ENCODE measurements at regions not wholly inside any gene's neighbourhood (a gene's known extent, or its start where the extent isn't known, plus 50 kb on each side); places are given as distances from the start of the nearest gene placed in this dataset.
"Not testable (repeated sequence)": the region's sequence is repeated elsewhere in the genome, so short reads cannot be mapped to it uniquely, and the experiment has no call there.

- TF ChIP-seq, protein P1, sequence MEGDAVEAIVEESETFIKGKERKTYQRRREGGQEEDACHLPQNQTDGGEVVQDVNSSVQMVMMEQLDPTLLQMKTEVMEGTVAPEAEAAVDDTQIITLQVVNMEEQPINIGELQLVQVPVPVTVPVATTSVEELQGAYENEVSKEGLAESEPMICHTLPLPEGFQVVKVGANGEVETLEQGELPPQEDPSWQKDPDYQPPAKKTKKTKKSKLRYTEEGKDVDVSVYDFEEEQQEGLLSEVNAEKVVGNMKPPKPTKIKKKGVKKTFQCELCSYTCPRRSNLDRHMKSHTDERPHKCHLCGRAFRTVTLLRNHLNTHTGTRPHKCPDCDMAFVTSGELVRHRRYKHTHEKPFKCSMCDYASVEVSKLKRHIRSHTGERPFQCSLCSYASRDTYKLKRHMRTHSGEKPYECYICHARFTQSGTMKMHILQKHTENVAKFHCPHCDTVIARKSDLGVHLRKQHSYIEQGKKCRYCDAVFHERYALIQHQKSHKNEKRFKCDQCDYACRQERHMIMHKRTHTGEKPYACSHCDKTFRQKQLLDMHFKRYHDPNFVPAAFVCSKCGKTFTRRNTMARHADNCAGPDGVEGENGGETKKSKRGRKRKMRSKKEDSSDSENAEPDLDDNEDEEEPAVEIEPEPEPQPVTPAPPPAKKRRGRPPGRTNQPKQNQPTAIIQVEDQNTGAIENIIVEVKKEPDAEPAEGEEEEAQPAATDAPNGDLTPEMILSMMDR (IDR thresholded peaks at IDR 0.05 in 2 of 3, conservative IDR thresholded peaks at IDR 0.05 in 1 of 3; ENCODE audit: control insufficient read depth in 2 of 3, extremely low read depth in 1 of 3, insufficient read depth in 1 of 3, low read depth in 3 of 3, low read length in 3 of 3) = no peak
- TF ChIP-seq SMC3 (IDR thresholded peaks at IDR 0.05; ENCODE audit: borderline replicate concordance, low read length) (no peak), SUPT20H (IDR thresholded peaks at IDR 0.05; ENCODE audit: borderline replicate concordance, control insufficient read depth, low read depth, low read length) (no peak)
Measured at GRCh38 chr4:26062215-26062614, 148.2 kb downstream of the SMIM20 start (continued).

DNA sequence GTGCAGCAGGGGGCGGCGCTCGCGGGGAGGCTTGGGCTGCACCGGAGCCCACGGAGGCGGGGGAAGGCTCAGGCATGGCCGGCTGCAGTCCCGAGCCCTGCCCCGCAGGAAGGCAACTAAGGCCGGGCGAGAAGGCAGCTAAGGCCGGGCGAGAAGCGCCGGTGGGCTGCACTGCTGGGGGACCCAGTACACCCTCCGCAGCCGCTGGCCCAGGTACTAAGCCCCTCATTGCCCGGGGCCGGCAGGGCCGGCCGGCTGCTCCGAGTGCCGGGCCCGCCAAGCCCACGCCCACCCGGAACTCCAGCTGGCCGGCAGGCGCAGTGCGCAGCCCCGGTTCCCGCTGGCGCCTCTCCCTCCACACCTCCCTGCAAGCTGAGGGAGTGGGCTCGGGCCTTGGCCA, 150.0 kb downstream of the SMIM20 start:
- DNase-seq (ENCODE audit: low read depth, low spot score); H3K27ac ChIP-seq (ENCODE audit: control insufficient read depth, insufficient read depth); H3K4me1 ChIP-seq (ENCODE audit: control insufficient read depth, insufficient read depth, low read length); SMC1A ChIA-PET (ENCODE audit: uncharacterized antibody, unreplicated experiment); FAIRE-seq; H3K4me3 ChIP-seq; H3K9ac ChIP-seq (ENCODE audit: control insufficient read depth, insufficient read depth, low read length); H3K9me3 ChIP-seq (replicated peaks; ENCODE audit: control insufficient read depth, insufficient read depth, low read length); H2AFZ ChIP-seq (ENCODE audit: control insufficient read depth, low read depth, low read length); BruUV-seq (replicated peaks); in situ Hi-C loops (cut with MboI); ATAC-seq; H3K27me3 ChIP-seq (replicated peaks in 1 of 2; ENCODE audit: control insufficient read depth in 2 of 2, insufficient read depth in 2 of 2, low read length in 1 of 2); H4K20me1 ChIP-seq (ENCODE audit: control insufficient read depth, insufficient read depth); H3K79me2 ChIP-seq (ENCODE audit: control insufficient read depth, insufficient read depth, low read length); H3K4me2 ChIP-seq (ENCODE audit: control insufficient read depth, insufficient read depth); POLR2A ChIA-PET; H3K36me3 ChIP-seq (ENCODE audit: control insufficient read depth in 2 of 2, insufficient read depth in 2 of 2, low read length in 1 of 2): not testable (repeated sequence)
- CTCF ChIA-PET = interaction anchor here (2.6 to 13.0 kb wide), 3 partner anchors 9 to 346 kb away, joined by 8 to 150 read pairs (median 33); no protein-coding TSS in a partner anchor
- intact Hi-C loops (cut with micrococcal nuclease; ENCODE audit: unreplicated experiment) = loop anchor here (5.0 kb wide), 1 partner anchor 113 kb away; no protein-coding TSS in a partner anchor
- 84% methylated on average over 34 of the region's 34 CpGs for WGBS (ENCODE audit: insufficient coverage, insufficient replicate concordance, low lambda C conversion rate, missing lambda C conversion rate)
- RAD21 ChIA-PET (ENCODE audit: unreplicated experiment) = interaction anchor here (1.0 to 2.9 kb wide), 2 partner anchors 259 to 261 kb away, joined by 4 to 12 read pairs; no protein-coding TSS in a partner anchor
